ENCODE measurements at regions not wholly inside any gene's neighbourhood (a gene's known extent, or its start where the extent isn't known, plus 50 kb on each side); places are given as distances from the start of the nearest gene placed in this dataset.
A peak's percentile ranks its signal among the peaks of the same experiment; 100 is the strongest.

DNA sequence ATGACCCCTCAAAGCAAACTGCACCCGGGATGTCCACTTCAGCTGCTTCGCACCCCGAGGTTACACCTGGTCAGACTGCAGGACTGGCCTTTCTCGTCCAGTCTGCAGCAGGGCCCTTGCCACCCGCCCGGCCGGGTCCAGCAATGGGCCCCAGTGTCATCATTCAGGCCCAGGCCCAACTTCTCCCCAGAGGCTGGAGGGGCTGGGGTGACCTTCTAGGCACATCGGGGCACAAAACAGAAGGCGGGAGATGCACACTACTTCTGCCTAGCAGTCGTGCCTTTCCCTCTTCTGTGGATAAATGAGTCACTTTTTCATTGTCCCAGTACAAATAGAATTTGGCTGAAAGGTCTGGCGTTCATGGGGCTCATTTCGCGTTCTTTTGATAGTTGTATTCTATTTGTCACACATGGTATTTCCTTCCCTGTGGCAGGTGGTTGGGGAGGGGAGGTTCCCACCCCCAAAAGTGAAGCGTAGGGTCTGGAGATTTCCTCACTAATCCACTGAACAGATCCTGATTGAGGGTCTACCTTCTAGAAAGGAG, 56.9 kb upstream of the ID2 start:
- H3K27me3 Mint-ChIP-seq: no peaks in the 10 kb centered on the region
- no peaks in the 10 kb centered on the region for H3K9me3 Mint-ChIP-seq (ENCODE audit: low read depth)
- H3K36me3 Mint-ChIP-seq: no peaks in the 10 kb centered on the region
- H3K27ac Mint-ChIP-seq: no peak overlapping the region
- no peak overlapping the region for H3K4me3 Mint-ChIP-seq
- no peaks in the 10 kb centered on the region for H3K4me1 Mint-ChIP-seq (ENCODE audit: low read depth)

- no peaks in the 10 kb centered on the region for H3K27me3 Mint-ChIP-seq
- H3K9me3 Mint-ChIP-seq (ENCODE audit: low read depth): no peaks in the 10 kb centered on the region
- no peaks in the 10 kb centered on the region for H3K36me3 Mint-ChIP-seq
- H3K4me1 Mint-ChIP-seq (ENCODE audit: low read depth): no peaks in the 10 kb centered on the region
- H3K27ac Mint-ChIP-seq: no peak overlapping the region
- H3K4me3 Mint-ChIP-seq: no peak overlapping the region
Observed at GRCh38 chr2:8625399-8626300, 56.2 kb upstream of the ID2 start.

- Mint-ChIP-seq H3K27ac (no peak overlapping the region), H3K4me1 (ENCODE audit: low read depth) (peaks cover 1% of the 10 kb centered on the region), H3K4me3 (no peak overlapping the region), H3K9me3 (ENCODE audit: low read depth) (no peaks in the 10 kb centered on the region), H3K36me3 (no peaks in the 10 kb centered on the region), H3K27me3 (no peaks in the 10 kb centered on the region)
Observed at GRCh38 chr2:8626572-8626971, 55.3 kb upstream of the ID2 start.

DNA sequence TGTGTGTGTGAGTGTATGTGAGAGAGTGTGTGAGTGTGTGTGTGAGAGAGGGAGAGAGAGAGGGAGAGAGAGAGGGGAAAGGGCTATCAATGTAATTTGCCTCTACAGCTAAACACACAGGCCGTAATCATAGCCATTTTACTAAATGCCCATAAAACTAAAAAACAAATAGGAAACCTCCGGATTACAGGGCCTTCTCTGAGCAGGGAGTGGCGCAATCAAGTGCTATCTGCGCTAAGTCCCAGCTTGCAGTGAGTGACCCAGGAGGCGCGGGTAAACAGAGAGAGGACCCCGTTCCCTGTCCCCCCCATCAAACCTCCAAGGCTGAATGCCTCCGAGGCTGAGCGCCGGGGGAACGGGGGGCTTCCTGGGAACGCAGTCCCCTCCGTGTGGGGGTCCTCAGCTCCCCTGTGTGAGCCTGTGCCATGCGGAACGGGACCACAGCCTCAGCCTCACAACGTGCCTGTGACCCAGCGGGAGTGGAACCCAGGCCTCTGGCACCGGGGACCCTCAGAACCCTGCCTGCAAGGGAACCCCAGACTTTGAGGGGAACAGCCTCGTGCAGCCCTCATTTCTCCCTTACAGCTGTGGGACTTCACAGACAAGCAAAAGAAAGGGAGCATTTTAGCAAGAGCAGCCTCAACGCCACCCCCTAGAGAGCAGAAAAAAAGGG, 54.7 kb upstream of the ID2 start:
- H3K9me3 Mint-ChIP-seq (ENCODE audit: low read depth): no peaks in the 10 kb centered on the region
- no peak overlapping the region for H3K4me3 Mint-ChIP-seq
- H3K36me3 Mint-ChIP-seq: no peaks in the 10 kb centered on the region
- H3K4me1 Mint-ChIP-seq (ENCODE audit: low read depth): peaks cover 3% of the 10 kb centered on the region
- H3K27me3 Mint-ChIP-seq: no peaks in the 10 kb centered on the region
- H3K27ac Mint-ChIP-seq: no peak overlapping the region

DNA sequence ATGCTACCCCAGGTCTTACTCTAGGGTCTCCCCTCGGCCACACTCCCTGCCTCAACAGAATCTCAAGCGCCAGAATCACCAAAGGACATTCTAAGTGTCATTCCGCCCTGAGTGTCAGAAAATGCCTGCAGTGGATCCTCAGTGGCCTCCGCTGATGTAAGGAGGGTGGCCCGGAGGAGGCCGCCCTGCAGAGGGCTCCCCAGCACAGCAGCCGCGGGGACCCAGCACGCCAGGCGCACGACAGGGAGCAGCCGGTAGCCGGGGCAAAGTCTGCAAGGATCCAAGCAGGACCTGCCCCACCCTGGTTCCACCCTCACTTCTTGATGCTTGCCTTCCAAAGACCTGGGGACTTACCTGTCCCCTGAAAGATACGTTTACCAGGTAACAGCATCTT, 54.2 kb upstream of the ID2 start:
- no peaks in the 10 kb centered on the region for H3K27me3 Mint-ChIP-seq
- H3K4me1 Mint-ChIP-seq (ENCODE audit: low read depth): peaks cover 3% of the 10 kb centered on the region
- no peak overlapping the region for H3K27ac Mint-ChIP-seq
- no peaks in the 10 kb centered on the region for H3K36me3 Mint-ChIP-seq
- H3K9me3 Mint-ChIP-seq (ENCODE audit: low read depth): no peaks in the 10 kb centered on the region
- no peak overlapping the region for H3K4me3 Mint-ChIP-seq

DNA sequence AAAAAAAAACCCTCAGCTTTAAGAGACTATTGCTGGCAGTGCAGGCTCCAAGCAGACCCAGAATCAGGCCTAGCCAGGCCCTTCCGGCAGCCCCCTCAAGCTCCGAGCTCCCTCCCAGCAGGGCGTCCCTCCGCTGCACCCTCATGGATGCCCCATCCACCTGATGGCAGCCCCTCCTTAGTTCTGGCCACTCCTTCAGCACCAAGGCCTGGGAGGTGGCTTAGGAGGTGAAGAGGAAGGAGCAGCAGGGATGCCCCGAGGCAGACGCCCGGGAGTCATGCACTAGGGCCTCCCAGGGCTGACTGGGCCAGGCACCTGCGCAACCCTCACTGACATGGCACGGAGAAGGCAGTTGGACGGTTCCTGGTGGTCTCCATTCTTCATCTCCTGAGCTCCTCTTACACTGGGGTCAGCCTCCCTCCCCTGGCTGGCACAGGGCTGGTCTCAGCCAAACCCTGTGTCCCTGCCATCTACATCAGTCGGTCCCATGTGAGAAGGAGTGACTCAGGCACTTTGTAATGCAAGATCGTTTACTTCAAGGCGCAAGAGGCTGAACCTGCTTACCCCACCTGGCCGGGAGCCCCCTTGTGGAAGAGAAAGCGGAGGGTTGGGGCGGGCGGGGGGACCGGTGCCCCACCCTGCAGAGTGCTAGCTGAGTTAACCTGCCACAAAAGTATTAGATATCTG, 53.5 kb upstream of the ID2 start:
- no peaks in the 10 kb centered on the region for H3K9me3 Mint-ChIP-seq (ENCODE audit: low read depth)
- H3K27ac Mint-ChIP-seq: no peak overlapping the region
- H3K27me3 Mint-ChIP-seq: no peaks in the 10 kb centered on the region

DNA sequence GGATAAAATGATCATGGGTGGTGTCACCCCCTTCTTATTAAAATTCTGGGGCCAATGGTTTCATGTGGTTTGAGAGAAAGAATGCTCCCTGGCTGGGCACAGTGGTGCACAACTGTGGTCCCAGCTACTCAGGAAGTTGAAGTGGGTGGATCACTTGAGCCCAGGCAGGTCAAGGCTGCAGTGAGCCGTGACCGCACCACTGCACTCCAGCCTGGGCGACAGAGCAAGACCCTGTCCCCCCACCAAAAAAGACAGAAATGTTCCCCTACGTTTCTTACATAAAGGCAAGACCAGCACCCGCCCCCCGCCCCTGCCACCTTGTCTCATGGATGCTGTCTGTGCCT, 53.0 kb upstream of the ID2 start:
- peaks cover 3% of the 10 kb centered on the region for H3K4me1 Mint-ChIP-seq (ENCODE audit: low read depth)
- no peaks in the 10 kb centered on the region for H3K36me3 Mint-ChIP-seq
- H3K27ac Mint-ChIP-seq: no peak overlapping the region

More for the DNA sequence above, 53.5 kb upstream of the ID2 start:
- Mint-ChIP-seq H3K4me3 (no peak overlapping the region), H3K4me1 (ENCODE audit: low read depth) (peaks cover 3% of the 10 kb centered on the region), H3K36me3 (no peaks in the 10 kb centered on the region)

GRCh38 chr2:8629402-8629801, 52.5 kb upstream of the ID2 start:
- Mint-ChIP-seq H3K4me3 (no peak overlapping the region), H3K27me3 (no peaks in the 10 kb centered on the region), H3K27ac (no peak overlapping the region), H3K36me3 (no peaks in the 10 kb centered on the region), H3K4me1 (ENCODE audit: low read depth) (peaks cover 3% of the 10 kb centered on the region), H3K9me3 (ENCODE audit: low read depth) (no peaks in the 10 kb centered on the region)

More for the DNA sequence above, 53.0 kb upstream of the ID2 start:
- no peaks in the 10 kb centered on the region for H3K27me3 Mint-ChIP-seq
- no peak overlapping the region for H3K4me3 Mint-ChIP-seq
- no peaks in the 10 kb centered on the region for H3K9me3 Mint-ChIP-seq (ENCODE audit: low read depth)

DNA sequence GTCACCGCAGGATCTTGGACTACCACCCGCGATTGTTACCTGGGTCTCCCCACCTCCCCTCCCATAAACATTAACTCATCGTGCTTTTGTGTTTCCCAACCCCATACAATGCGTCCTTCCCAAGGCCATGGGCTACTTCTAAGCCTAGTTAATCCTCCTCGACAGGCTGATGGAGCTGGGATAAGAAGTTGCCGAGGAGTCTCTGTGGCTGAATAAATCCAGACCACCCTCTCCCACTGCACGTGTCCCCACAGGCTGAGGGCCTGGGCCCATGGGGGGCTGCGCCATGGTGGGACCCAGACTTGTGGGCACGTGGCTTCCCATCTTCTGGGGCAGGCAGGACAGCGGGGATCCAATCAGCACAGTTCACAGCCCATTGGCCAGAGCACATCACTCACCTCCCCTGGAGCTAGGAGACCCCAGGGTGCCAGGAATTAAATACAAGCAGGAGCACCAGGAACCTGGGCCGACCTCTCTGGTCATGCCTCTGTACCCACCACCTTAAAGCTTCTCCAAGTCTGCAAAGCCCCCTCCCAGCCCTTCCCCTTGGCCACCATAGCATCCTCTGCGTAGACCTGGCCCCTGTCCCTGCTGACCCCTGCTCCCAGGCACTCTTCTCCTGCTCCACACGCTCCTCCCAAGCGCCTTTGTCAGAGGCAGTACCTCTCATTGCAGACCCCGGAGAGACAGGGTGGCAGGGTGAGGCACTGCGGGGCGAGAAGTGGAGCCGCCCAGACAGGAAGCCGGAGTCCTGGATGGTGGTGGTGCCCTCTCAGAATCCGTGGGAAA, 51.0 kb upstream of the ID2 start:
- H3K4me3 Mint-ChIP-seq: no peak overlapping the region
- H3K27me3 Mint-ChIP-seq: no peaks in the 10 kb centered on the region
- H3K27ac Mint-ChIP-seq: no peak overlapping the region
- H3K36me3 Mint-ChIP-seq: no peaks in the 10 kb centered on the region
- peaks cover 3% of the 10 kb centered on the region for H3K4me1 Mint-ChIP-seq (ENCODE audit: low read depth)
- H3K9me3 Mint-ChIP-seq (ENCODE audit: low read depth): no peaks in the 10 kb centered on the region

DNA sequence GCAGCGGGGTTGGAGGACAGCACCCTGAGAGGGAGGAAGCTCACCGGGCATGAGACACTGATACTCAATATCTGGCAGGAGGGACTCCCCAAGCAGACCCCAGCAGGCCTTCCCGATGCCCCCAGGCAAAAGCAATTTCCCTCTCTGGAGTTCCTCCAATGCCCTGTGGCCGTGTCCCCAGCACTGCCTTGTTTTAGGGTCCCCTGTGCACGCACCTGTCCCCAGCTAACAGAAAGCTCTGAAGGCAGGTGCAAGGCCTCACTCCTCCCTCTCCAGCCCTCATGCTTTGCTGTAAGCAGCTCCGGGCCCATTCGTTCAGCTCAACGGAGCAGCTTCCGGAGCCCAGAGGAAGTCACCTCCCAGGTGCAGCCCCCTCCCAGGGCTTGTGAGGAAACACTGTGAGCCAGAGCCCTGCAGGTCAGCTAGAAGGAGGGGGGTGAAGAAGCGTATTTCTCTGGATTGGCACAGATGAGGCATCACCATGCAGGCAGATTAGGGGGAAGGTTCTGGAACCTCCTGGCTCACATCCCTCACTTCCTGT, 50.3 kb upstream of the ID2 start:
- peak overlapping the region; percentile 28 for H3K27ac Mint-ChIP-seq
- H3K27me3 Mint-ChIP-seq: no peaks in the 10 kb centered on the region
- H3K36me3 Mint-ChIP-seq: no peaks in the 10 kb centered on the region
- H3K4me1 Mint-ChIP-seq (ENCODE audit: low read depth): peaks cover 3% of the 10 kb centered on the region
- H3K9me3 Mint-ChIP-seq (ENCODE audit: low read depth): no peaks in the 10 kb centered on the region
- no peak overlapping the region for H3K4me3 Mint-ChIP-seq
